HG03565 (cell line): ENCODE measurements at regions not wholly inside any gene's neighbourhood (a gene's known extent, or its start where the extent isn't known, plus 50 kb on each side); places are given as distances from the start of the nearest gene placed in this dataset.
"Not testable (repeated sequence)": the region's sequence is repeated elsewhere in the genome, so short reads cannot be mapped to it uniquely, and the experiment has no call there.

Experiments used
- ATAC-seq: cut with Tn5 transposase; IDR thresholded peaks from one replicate; pipeline ENCODE4 v1.9.1; 2021; ENCODE audit warnings: mild to moderate bottlenecking, moderate library complexity; ENCODE audit not compliant: unreplicated experiment

DNA sequence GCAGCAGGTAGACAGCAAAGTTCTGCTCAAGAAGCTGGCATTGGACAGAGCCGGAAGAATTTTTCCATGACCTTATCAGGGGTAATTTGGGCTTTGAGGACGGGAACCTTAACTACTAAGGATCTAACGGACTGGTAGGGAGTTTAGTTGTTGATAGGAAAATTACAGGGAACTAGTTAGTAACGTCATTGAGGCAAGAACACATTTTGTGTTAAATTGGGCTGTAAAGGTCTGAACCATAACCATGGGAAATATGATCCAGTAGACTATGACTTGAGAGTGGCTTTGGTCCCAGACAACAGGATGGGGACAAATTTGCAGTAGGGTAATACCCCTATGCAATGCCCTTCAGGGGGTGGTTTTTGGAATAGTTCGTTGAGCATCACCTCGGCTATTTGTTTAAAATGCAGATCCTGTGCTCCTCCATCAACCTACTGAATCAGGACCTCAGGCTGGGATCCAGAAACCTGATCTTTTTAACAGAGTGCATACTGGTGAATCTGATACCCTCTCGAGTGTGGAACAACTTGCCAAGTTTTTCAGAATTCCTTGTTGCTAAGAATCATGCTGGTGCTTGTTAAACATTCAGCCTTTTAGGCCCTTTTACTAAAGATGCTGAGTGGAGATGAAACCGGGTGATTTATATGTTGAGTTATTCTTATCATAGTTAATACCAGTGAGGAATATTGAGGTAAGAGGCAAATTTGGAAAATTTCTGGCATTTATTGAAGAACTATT is 255.1 kb downstream of the MAP2K6 start:
- no peak for ATAC-seq

- ATAC-seq: no peak
These were observed 258.4 kb downstream of the MAP2K6 start for GRCh38 chr17:69672924-69673323.

GRCh38 chr17:69677130-69677529 is 262.6 kb downstream of the MAP2K6 start:
- ATAC-seq: no peak

DNA sequence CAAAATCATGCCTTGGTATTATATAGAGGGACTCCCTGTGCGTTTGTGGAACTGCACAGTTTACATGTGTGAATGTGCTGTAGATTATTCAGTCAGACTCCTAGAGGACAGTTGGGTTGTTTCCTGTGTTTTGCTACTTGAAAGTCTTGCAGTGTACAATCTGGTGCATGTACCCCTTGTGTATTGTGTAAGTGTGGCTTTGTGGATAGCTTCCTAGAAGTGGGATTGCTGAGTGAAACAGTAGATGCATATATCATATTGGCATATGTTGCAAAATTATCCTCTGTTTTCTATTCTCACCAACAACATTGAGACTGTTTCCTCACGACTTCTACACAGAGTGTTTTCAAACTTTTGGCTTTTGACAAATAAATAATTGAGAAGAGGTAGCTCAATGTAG is 263.7 kb downstream of the MAP2K6 start:
- ATAC-seq: no peak

- ATAC-seq: no peak
These were observed 265.3 kb downstream of the MAP2K6 start for GRCh38 chr17:69679829-69680228.

GRCh38 chr17:69684251-69684650 is 269.8 kb downstream of the MAP2K6 start:
- ATAC-seq: no peak

- ATAC-seq: not testable (repeated sequence)
These were observed 270.7 kb downstream of the MAP2K6 start for GRCh38 chr17:69685150-69685549.

DNA sequence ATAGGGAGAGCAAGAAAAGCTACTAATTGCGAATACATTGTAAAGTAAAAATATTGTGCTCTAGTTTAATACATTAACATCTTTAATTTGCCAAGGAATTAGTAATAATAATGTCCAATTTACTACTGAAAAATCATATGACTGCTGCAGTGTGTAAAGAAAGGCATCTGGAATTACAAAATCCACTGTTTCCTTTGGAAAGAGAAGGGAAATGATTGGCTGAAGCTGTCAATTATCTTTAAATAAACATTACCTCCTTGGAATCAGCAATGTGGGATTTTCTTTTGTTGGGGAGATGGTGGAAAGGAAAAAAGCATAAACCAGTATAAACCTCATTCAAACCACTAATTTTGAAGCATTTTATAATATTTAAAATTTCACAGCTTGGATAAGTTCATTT is 276.0 kb downstream of the MAP2K6 start:
- ATAC-seq: no peak

GRCh38 chr17:69692171-69692570 is 277.7 kb downstream of the MAP2K6 start:
- no peak for ATAC-seq

GRCh38 chr17:69695646-69696045 is 281.1 kb downstream of the MAP2K6 start:
- ATAC-seq: no peak

DNA sequence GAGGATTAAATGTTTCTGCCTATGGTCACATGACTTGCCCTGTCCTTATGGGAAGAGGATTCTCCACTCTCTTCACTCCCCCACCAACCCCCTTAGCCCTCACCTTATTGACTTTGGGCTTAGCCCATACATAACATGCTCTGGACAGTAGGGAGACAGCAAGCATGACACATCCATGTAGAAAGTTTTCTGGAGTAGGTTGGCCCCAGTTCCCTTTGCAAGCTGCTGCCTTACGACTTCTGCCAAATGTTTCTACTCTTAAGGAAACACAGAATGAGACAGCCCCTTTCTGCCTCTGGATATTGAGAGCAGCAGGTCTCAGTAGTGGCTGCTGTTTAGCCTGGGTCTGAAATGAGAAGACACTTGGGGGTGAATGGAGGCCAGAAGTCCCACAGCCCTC is 282.2 kb downstream of the MAP2K6 start:
- ATAC-seq: no peak

DNA sequence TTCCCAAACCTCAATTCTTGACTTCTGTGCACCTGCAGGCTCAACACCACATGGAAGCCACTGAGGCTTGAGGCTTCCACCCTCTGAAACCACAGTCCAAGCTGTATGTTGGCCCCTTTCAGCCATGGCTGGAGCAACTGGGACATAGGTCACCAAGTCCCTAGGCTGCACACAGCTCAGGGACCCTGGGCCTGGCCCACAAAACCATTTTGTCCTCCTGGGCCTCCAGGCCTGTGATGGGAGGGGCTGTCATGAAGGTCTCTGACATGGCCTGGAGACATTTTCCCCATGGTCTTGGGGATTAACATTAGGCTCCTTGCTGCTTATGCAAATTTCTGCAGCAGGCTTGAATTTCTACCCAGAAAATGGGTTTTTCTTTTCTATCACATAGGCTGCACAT is 283.9 kb downstream of the MAP2K6 start:
- ATAC-seq: not testable (repeated sequence)

DNA sequence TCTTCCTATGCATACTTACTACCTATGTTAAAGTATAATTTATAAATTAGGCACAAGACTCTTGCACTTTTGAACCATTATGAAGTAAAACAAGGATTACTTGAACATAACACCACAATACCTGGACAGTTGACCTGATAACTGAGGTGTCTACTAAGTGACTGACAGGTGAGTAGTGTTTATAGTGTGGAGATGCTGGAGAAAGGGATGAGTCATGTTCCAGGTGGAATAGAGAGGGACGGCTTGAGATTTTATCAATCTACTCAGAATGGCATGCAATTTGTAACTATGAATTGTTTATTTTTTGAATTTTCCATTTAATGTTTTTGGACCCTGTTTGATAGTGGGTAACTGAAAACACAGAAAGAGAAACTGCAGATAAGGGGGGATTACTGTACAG is 287.6 kb downstream of the MAP2K6 start:
- ATAC-seq: no peak

- no peak for ATAC-seq
These were observed 289.3 kb downstream of the MAP2K6 start for GRCh38 chr17:69703751-69704150.

- ATAC-seq: no peak
These were observed 290.4 kb downstream of the MAP2K6 start for GRCh38 chr17:69704935-69705334.

DNA sequence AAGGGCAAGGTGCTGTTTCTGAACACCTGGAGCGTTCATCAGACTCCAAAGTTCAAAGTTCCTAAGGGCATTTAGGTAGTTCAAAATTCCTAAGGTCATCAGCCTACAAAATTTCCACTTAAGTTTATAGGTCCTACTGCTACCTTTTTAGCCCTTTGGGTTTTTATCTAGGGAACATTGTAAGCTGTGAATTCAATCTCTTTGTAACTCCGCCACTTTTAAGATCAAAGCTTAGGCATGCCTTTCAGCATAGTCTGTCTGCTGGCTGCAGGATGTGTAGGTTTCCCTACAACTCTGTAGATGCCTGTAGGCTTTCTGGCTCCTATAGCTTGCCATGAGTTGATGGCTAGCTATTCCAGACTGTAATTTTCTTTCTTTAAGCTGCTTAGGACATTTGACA is 291.6 kb downstream of the MAP2K6 start:
- ATAC-seq: no peak

- ATAC-seq: no peak
These were observed 294.9 kb downstream of the MAP2K6 start for GRCh38 chr17:69709441-69709840.

GRCh38 chr17:69710926-69711325 is 296.4 kb downstream of the MAP2K6 start:
- ATAC-seq: no peak

GRCh38 chr17:69711541-69711940 is 297.0 kb downstream of the MAP2K6 start:
- no peak for ATAC-seq

DNA sequence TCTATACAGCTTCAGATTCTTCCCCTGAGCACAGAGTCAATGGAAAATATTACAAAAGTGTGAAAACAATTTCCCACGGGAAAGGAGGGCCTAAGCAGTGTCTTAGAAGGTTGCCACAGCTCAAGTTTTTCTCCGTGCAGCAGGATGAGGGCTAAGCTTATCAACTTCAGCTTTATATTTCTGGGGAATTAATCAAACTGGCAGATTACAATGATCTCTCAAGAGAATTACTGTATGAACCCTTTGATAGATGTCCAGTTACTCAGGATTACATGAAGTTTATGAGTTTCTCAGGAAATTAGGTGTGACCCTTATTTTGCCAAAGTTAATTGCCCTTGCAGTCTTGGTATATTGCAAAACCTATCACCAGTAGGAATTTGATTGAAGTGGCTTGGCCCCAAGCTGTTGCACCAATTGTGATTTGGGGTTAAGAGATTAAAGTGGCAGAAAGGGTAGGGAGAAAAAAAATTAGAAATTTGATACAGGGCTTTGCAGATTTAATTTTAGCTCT is 298.4 kb downstream of the MAP2K6 start:
- no peak for ATAC-seq

DNA sequence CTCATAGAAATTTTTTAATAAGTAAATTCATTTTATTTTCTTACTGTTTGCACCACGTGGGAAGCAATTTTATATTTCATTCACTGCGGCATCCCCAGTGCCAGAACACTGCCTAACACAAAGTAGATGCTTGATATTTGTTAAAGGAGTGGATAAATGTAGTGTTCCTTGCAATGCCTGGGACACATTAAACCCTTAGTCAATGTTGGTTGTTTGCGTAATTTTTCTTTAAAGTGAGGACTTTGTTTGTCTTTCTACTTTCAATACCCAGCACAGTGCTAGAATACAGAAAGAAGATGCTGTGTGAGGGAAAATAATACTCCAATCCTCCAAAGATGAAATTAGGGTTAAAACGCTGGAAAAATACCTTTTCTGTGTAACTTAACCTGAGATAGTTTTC is 299.3 kb downstream of the MAP2K6 start:
- ATAC-seq: no peak

GRCh38 chr17:69714669-69715068 is 300.2 kb downstream of the MAP2K6 start:
- ATAC-seq: no peak

- ATAC-seq: no peak
These were observed 301.2 kb downstream of the MAP2K6 start for GRCh38 chr17:69715656-69716055.
